Endothelial cell of umbilical vein (primary cell): ENCODE measurements at regions not wholly inside any gene's neighbourhood (a gene's known extent, or its start where the extent isn't known, plus 50 kb on each side); places are given as distances from the start of the nearest gene placed in this dataset.

Experiments
- GATA2 ChIP-seq: IDR thresholded peaks from 2 replicates; pipeline ENCODE4 v1.7.0; 2011; ENCODE audit warnings: low read depth, mild to moderate bottlenecking, moderate library complexity, mixed read lengths, low read length; ENCODE audit not compliant: insufficient read length, insufficient read depth
- TF ChIP-seq, protein P1 (sequence below), 2 donors: IDR thresholded peaks; 1 replicate in 1 of 2; 2 replicates in 1 of 2; pipeline ENCODE4 v1.5.1; 2011; ENCODE audit warnings: low read length in 2 of 2, mild to moderate bottlenecking in 2 of 2, moderate library complexity in 2 of 2, control low read depth in 1 of 2, inconsistent platforms in 1 of 2, low read depth in 1 of 2; ENCODE audit not compliant: insufficient read depth in 1 of 2; ENCODE audit errors: extremely low read depth in 1 of 2

DNA sequence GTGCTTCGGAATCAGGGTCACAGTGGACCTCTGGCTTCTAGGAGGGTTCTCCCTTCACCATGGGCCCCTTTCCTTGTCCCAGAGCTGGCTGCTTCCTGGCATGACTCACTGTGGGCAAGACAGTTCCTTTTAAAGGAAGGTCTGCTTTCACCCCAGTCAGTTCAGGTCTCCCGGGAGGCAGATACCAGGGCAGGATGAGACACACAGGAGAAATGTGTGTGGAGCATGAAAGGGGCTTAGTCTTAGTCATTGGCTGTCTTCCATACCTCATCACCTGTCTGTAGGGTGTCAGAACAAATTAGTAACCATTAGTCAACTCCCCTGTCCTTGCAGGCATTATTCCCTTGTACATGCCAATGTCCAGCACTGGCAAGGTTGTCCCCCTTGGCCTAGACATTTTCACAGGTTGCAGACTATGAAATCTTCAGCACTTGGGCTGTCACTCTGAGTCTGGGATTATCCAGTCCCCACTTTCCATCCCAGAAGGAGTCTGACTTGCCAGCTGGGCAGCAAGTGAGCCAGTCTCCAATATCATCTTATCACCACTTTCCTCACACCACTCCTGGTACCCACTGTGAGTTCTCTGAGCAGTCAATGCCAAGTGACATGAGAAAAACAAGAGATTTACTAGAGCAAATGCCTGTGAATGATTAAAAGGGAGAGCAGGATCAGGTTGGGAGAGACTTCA, 76.8 kb upstream of the MEDAG start:
- TF ChIP-seq, protein P1, sequence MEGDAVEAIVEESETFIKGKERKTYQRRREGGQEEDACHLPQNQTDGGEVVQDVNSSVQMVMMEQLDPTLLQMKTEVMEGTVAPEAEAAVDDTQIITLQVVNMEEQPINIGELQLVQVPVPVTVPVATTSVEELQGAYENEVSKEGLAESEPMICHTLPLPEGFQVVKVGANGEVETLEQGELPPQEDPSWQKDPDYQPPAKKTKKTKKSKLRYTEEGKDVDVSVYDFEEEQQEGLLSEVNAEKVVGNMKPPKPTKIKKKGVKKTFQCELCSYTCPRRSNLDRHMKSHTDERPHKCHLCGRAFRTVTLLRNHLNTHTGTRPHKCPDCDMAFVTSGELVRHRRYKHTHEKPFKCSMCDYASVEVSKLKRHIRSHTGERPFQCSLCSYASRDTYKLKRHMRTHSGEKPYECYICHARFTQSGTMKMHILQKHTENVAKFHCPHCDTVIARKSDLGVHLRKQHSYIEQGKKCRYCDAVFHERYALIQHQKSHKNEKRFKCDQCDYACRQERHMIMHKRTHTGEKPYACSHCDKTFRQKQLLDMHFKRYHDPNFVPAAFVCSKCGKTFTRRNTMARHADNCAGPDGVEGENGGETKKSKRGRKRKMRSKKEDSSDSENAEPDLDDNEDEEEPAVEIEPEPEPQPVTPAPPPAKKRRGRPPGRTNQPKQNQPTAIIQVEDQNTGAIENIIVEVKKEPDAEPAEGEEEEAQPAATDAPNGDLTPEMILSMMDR (IDR thresholded peaks at IDR 0.05; ENCODE audit: extremely low read depth in 1 of 2, insufficient read depth in 1 of 2, low read depth in 1 of 2, low read length in 2 of 2), result no peak
- TF ChIP-seq GATA2, result no peak
